GM19043 (cell line): ENCODE measurements at regions not wholly inside any gene's neighbourhood (a gene's known extent, or its start where the extent isn't known, plus 50 kb on each side); places are given as distances from the start of the nearest gene placed in this dataset.
"Not testable (repeated sequence)": the region's sequence is repeated elsewhere in the genome, so short reads cannot be mapped to it uniquely, and the experiment has no call there.

Experiments
- ATAC-seq: cut with Tn5 transposase; IDR thresholded peaks from one replicate; pipeline ENCODE4 v1.9.1; 2021; ENCODE audit warnings: low read depth; ENCODE audit not compliant: unreplicated experiment

DNA sequence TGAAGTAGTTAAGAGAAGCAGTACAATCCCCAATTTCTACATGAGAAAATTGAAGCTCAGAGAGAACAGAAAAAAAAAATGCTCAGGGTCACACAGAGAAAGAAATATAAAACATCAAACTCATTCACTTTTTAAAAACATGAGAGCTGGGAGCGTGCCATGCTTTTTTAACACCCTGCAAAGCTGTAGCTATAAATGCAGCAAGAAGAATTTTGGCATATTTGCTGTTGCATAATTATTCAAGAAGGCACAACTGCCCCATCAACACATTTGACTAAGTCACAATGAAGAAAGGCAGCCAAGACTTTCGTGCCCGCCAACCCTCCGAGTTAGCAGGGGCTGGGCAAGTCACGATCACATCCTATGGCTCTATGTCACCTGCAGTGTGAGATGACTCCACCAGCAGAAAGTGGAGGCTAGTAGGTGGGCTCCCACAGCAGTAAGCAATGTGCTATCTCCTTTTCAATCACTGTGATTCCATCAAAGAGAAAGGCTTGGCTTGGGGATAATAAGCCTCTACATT lies 214.8 kb downstream of the DHX15 start:
- ATAC-seq: no peak

DNA sequence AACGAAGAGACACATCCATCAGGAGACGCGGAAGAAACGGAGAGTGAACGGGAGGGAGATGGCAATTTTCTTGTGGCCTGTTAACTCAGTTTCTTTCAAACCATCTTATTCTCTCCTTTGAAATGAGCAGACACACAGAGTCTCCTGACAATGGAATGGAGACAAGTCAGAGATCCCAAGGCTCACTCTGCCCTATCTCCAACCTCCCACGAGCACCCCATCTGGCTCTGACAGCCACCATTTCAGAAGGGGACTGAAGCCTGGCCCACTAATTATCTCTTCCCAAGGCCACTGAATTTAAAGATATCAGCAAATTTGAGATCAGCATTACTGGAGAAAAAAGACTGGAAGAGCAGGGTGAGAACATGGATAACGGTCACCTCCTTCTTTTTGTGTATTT lies 215.6 kb downstream of the DHX15 start:
- ATAC-seq: no peak

DNA sequence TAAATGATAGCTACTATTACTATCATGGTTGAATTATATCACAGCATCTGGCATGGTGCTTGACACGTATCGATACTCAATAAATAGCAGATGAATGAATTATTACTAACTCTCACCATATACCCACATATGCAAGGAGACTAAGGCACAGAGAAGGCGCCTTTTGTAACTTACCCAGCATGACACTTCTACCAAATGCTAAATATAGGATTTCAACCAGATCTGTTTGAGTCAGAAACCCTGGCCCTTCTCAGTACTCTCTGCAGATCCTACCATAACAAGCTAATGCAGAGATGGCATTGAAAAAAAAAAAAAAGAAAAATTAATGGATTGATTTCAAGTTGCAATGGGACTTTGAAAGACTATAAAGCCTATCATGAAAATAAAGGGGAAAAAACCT lies 219.5 kb downstream of the DHX15 start:
- ATAC-seq: no peak

DNA sequence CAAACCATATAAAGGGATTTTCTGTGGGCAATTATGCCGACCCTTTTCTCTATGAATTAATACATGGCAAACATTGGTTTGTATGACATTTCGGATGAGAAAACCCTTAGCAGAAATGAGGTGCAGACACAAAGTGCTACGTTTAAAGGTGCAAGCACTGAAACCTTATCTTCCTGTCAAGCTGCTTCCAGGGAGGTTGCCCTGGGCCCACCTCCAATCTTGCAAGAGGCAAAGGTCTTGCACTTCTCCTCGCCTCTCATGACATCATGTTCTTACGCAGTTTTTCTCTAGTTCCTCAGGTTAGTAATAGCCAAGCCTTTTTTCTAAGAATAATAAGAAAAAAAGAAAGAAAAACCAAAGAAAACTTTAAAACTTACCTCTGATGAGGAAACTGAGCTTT lies 220.1 kb downstream of the DHX15 start:
- ATAC-seq: no peak

DNA sequence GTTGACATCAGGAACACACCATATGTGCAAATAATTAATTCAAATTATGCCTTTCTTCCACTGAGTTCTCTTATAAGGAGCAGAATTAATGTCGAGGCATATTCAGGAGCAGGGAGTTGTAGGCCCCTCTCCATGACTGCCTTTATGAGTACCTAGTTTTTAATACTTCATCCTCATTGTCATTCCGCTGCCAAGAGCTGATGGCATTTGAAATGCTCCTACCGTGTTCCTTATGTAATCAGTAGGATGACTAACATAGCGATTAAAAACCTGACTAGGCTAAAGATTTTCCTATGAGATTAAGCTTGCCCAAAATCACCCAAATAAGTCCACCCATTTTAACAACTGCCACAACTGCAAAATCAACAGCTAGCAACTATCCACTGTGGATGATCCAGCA lies 220.6 kb downstream of the DHX15 start:
- no peak for ATAC-seq

- ATAC-seq: no peak
These were observed 232.2 kb downstream of the DHX15 start for GRCh38 chr4:24352112-24352511.

- not testable (repeated sequence) for ATAC-seq
These were observed 235.0 kb downstream of the DHX15 start for GRCh38 chr4:24349168-24349996.

DNA sequence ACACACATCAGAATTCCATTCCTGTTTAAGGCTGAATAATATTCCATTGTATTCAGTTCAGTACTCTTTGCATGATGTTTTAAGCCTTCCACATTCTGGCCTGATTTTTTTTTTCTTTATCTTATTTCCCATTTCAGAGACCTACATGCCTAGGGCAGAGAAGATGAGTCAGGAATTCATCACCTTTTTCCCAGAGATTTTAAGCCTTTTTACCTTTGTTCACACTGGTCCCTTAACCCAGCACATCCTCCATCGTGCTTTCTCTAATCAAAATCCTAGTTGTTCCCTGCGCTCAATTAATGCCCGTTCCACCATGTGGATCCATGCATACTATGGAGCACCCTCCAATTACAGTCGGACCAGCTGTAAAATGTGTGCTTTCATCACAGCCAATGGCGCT lies 245.1 kb downstream of the DHX15 start:
- ATAC-seq: no peak

DNA sequence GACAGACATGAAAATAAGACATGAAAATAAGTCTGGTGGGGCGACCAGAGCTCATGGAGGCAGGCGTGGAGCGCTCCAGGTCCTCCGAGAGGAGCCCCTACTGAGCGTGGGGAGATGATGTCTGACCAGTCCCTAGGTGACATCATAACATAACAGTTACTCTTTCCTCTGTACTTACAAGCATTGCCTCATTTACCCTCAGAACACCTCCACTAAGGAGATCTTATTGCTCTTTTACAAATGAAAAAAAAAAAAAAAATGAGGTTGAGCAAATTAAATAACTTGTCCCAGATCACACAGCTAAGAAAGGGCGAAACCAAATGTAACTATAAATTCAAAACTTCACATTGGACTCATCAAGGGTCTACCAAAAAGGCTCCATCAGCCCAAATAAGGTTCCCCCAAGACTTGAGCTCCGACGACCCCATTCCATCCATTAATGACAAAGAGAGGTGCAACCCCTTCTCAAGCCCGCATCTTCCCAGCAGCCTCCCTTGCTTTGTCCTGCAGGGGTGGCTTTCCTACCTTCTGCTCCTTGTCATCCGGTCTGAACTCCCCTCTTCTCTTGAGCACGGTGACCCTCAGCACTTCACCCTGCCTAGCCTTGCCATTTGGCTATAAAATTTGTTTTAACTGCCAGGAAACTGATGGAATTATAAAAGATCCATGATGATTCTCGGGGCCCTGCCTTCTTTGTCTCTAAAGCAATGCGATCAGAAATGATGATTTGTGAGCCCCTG lies 246.7 kb downstream of the DHX15 start:
- no peak for ATAC-seq

- ATAC-seq: no peak
These were observed 248.7 kb downstream of the DHX15 start for GRCh38 chr4:24335616-24336015.

DNA sequence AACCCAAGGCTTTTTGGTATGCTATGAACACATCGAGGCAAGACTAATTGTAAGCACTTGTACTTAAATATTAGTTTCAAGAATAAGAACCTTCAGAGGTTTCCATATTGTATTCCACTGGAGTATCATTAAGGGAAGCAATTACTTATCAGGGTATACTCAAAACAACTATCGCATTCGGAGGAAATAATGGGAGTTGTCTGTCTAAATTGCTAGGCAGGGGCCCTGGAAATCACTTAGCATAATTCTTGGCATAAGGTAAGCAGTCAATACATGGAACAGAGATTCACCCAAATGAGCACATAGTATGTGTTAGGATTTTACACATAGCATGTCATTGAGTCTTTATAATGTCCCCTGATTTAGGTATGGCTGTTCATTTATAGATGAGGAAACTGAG lies 249.4 kb downstream of the DHX15 start:
- no peak for ATAC-seq

DNA sequence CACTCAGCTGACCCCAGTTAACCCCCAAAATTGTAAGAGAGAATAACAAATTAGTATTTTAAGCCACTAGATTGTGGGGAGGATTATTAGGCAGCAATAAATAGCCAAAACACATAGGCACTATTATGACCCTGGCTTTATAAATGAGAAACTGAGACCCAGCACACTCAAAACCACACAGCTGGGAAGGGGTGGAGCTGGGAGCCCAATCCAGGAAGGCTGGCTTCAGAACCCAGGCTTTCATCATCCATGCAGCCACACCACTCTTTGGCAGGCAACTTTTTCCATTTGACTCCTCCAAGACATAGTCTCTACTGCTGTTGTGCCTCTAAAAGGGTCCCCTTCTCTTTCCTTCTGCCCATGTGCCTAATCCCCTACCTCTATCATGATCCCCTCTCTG lies 253.8 kb downstream of the DHX15 start:
- ATAC-seq: no peak

GRCh38 chr4:24330172-24330571 lies 254.2 kb downstream of the DHX15 start:
- ATAC-seq: no peak

DNA sequence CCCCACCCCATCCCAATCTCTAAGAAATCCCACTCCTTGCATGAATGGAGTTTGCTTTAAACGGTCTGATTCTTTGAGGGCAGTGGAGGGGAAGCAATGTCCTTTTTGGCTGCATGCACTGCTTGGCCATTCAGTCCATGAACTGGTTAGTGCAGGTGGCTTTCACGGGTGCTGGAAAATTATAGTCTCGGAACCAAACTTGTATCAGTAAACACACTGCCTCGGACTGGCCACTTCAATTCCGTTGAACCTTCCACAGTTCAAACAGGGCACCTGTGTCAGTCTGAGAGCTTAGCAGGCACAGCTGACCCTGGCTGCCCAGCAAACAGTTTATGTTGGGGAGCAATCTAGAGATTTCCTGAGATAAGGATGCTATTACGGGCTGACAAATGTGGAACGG lies 255.6 kb downstream of the DHX15 start:
- no peak for ATAC-seq

DNA sequence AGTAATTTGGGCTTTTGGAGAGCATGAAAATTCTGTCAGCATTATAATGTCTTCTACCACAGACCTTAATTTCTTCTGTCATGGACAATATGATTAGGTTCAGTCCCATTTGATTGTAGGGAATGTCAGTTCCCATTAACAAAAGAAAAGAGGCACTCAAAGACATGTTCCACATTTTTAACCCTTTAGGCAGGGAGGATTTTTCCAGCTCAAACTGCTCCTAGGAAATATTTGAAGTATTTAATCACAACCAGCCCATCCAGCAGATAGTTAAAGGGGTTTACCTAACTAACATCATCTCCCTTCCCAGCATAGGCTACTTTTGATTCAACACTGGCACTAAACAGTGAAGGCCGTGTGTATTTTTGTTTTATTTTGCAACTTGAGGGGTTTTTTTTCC lies 256.0 kb downstream of the DHX15 start:
- ATAC-seq: no peak

GRCh38 chr4:24322995-24323394 lies 261.4 kb downstream of the DHX15 start:
- no peak for ATAC-seq

DNA sequence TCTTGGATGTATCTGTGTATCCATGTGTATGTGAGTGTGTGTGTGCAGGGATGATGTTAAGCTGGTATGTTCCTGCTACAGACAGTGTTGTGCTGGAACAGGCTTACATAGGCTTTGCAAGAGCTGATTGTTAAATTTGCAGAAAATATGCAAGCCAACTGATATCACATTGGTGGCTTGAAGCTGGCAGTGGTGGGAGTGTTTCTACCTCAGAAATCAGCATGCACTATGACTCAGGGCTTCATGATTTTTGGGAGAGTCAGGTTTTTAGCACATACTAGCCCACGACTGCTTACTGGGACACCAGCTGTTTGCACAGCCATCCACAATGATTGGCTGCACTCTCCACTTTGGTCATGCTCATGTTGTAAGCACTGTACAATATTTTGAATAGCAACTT lies 261.8 kb downstream of the DHX15 start:
- no peak for ATAC-seq

GRCh38 chr4:24321616-24322015 lies 262.7 kb downstream of the DHX15 start:
- ATAC-seq: no peak

- ATAC-seq: no peak
These were observed 263.2 kb downstream of the DHX15 start for GRCh38 chr4:24321131-24321530.

DNA sequence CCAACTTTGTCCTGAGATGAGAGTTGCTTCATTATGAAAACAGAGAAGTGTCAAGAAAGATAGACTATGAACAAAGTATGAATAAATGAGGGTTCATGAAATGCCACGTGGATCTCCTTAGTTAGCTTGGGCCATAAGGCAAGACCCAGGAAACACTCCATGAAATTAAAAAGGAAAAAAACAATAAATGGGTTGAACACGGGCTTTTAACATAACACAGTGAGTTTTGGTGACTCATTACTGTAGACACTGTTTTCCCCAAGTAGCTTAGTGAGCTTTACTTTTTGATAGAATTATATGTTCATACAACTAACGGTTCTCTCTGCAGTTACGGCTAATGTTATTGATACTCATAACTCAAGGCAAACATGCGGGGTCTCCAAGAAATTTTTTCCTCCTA lies 265.0 kb downstream of the DHX15 start:
- ATAC-seq: no peak

- ATAC-seq: no peak
These were observed 269.3 kb downstream of the DHX15 start for GRCh38 chr4:24315056-24315455.
